WERI-Rb-1 (cell line): ENCODE measurements at regions not wholly inside any gene's neighbourhood (a gene's known extent, or its start where the extent isn't known, plus 50 kb on each side); places are given as distances from the start of the nearest gene placed in this dataset.

Source experiments
- DNase-seq: peaks from one replicate; pipeline ENCODE4 v3.0.0-alpha.2; 2020
- H3K27ac ChIP-seq: fragments of 250-450 bp; sonication (Bioruptor Pico); 2 replicates; pipeline ENCODE4 v1.5.1; 2020; ENCODE audit warnings: mild to moderate bottlenecking, moderate library complexity
- H3K27me3 ChIP-seq: fragments of 250-450 bp; sonication (Bioruptor Pico); 2 replicates; pipeline ENCODE4 v1.5.1; 2021; ENCODE audit warnings: mild to moderate bottlenecking, low read depth, moderate library complexity; ENCODE audit not compliant: insufficient read depth, severe bottlenecking
- H3K36me3 ChIP-seq: fragments of 250-450 bp; sonication (Bioruptor Pico); 2 replicates; pipeline ENCODE4 v1.5.1; 2020; ENCODE audit warnings: mild to moderate bottlenecking, moderate library complexity
- H3K4me3 ChIP-seq: 2 replicates; pipeline ENCODE4 v1.5.1; 2011; ENCODE audit warnings: low read depth, mild to moderate bottlenecking, control low read depth, low read length
- H3K9me3 ChIP-seq: fragments of 250-450 bp; sonication (Bioruptor Pico); 2 replicates; pipeline ENCODE4 v1.5.1; 2021; ENCODE audit warnings: mild to moderate bottlenecking, moderate library complexity; ENCODE audit not compliant: severe bottlenecking
- CTCF ChIP-seq: IDR thresholded peaks from 2 replicates; pipeline ENCODE4 v1.5.1; 2011; ENCODE audit warnings: low read depth, mild to moderate bottlenecking, control low read depth, inconsistent platforms, low read length

- DNase-seq, result no peak
Observed at GRCh38 chr15:72911626-72912025, 128.1 kb upstream of the ADPGK start.

GRCh38 chr15:72908713-72909112, 125.2 kb upstream of the ADPGK start:
- TF ChIP-seq CTCF, result no peak
- Histone ChIP-seq H3K36me3 (no peaks in the 10 kb centered on the region), H3K27me3 (no peaks in the 10 kb centered on the region), H3K4me3 (no peak overlapping the region), H3K9me3 (no peaks in the 10 kb centered on the region), H3K27ac (peak overlapping the region; percentile 32; the same call in 1 of the 2 replicates)
- no peak for DNase-seq

More at GRCh38 chr15:72911626-72912025, 128.1 kb upstream of the ADPGK start:
- H3K9me3 ChIP-seq, result no peaks in the 10 kb centered on the region
- TF ChIP-seq CTCF, result no peak
- peak overlapping the region; percentile 56 for H3K27ac ChIP-seq
- H3K36me3 ChIP-seq, result no peaks in the 10 kb centered on the region
- no peak overlapping the region for H3K4me3 ChIP-seq
- H3K27me3 ChIP-seq, result no peaks in the 10 kb centered on the region

- Histone ChIP-seq H3K27ac (no peak overlapping the region), H3K36me3 (no peaks in the 10 kb centered on the region), H3K9me3 (no peaks in the 10 kb centered on the region), H3K4me3 (no peak overlapping the region), H3K27me3 (no peaks in the 10 kb centered on the region)
- no peak for TF ChIP-seq CTCF
- no peak for DNase-seq
Observed at GRCh38 chr15:72907733-72908132, 124.2 kb upstream of the ADPGK start.

- H3K27ac ChIP-seq, result no peak overlapping the region
- no peaks in the 10 kb centered on the region for H3K36me3 ChIP-seq
- H3K4me3 ChIP-seq, result no peak overlapping the region
- no peak for DNase-seq
- no peaks in the 10 kb centered on the region for H3K27me3 ChIP-seq
- H3K9me3 ChIP-seq, result no peaks in the 10 kb centered on the region
- no peak for TF ChIP-seq CTCF
Observed at GRCh38 chr15:72902919-72903260, 119.3 kb upstream of the ADPGK start.

- DNase-seq, result peak; percentile 77
- Histone ChIP-seq H3K4me3 (no peak overlapping the region), H3K9me3 (no peaks in the 10 kb centered on the region), H3K27ac (no peak overlapping the region), H3K36me3 (no peaks in the 10 kb centered on the region), H3K27me3 (no peaks in the 10 kb centered on the region)
- no peak for TF ChIP-seq CTCF
Observed at GRCh38 chr15:72902245-72902918, 118.8 kb upstream of the ADPGK start.

- H3K4me3 ChIP-seq, result no peak overlapping the region
- H3K9me3 ChIP-seq, result no peaks in the 10 kb centered on the region
- H3K27ac ChIP-seq, result no peak overlapping the region
- TF ChIP-seq CTCF, result no peak
- no peaks in the 10 kb centered on the region for H3K27me3 ChIP-seq
- no peak for DNase-seq
- no peaks in the 10 kb centered on the region for H3K36me3 ChIP-seq
Observed at GRCh38 chr15:72892986-72893385, 109.4 kb upstream of the ADPGK start.
